ENCODE measurements at regions not wholly inside any gene's neighbourhood (a gene's known extent, or its start where the extent isn't known, plus 50 kb on each side); places are given as distances from the start of the nearest gene placed in this dataset.

GRCh38 chr17:71376933-71377332, 743.9 kb upstream of the SOX9 start:
- no peaks in the 10 kb centered on the region for H3K4me1 ChIP-seq
- H3K27me3 ChIP-seq: no peaks in the 10 kb centered on the region
- no peak overlapping the region for H3K27ac ChIP-seq
- TF ChIP-seq POLR2A (IDR thresholded peaks at IDR 0.05): no peak
- no peak for TF ChIP-seq CTCF (IDR thresholded peaks at IDR 0.05)
- H3K36me3 ChIP-seq: no peaks in the 10 kb centered on the region
- no peaks in the 10 kb centered on the region for H3K9me3 ChIP-seq
- DNase-seq: no peak
- H3K4me3 ChIP-seq: no peak overlapping the region

GRCh38 chr17:71378036-71378435, 742.8 kb upstream of the SOX9 start:
- TF ChIP-seq CTCF (IDR thresholded peaks at IDR 0.05) (no peak), POLR2A (IDR thresholded peaks at IDR 0.05) (no peak)
- Histone ChIP-seq H3K4me1 (no peaks in the 10 kb centered on the region), H3K36me3 (no peaks in the 10 kb centered on the region), H3K4me3 (no peak overlapping the region), H3K27ac (no peak overlapping the region), H3K27me3 (no peaks in the 10 kb centered on the region), H3K9me3 (no peaks in the 10 kb centered on the region)
- DNase-seq: no peak

GRCh38 chr17:71378741-71379140, 742.1 kb upstream of the SOX9 start:
- H3K36me3 ChIP-seq: no peaks in the 10 kb centered on the region
- H3K27me3 ChIP-seq: no peaks in the 10 kb centered on the region
- no peaks in the 10 kb centered on the region for H3K4me1 ChIP-seq
- no peak for DNase-seq
- TF ChIP-seq CTCF (IDR thresholded peaks at IDR 0.05) (no peak), POLR2A (IDR thresholded peaks at IDR 0.05) (no peak)
- no peak overlapping the region for H3K4me3 ChIP-seq
- no peak overlapping the region for H3K27ac ChIP-seq
- H3K9me3 ChIP-seq: no peaks in the 10 kb centered on the region

- Histone ChIP-seq H3K4me1 (no peaks in the 10 kb centered on the region), H3K9me3 (no peaks in the 10 kb centered on the region), H3K27ac (no peak overlapping the region), H3K27me3 (no peaks in the 10 kb centered on the region), H3K36me3 (no peaks in the 10 kb centered on the region), H3K4me3 (no peak overlapping the region)
- no peak for TF ChIP-seq POLR2A (IDR thresholded peaks at IDR 0.05)
- no peak for TF ChIP-seq CTCF (IDR thresholded peaks at IDR 0.05)
- DNase-seq: no peak
Measured at GRCh38 chr17:71379512-71379911, 741.3 kb upstream of the SOX9 start.

- Histone ChIP-seq H3K9me3 (no peaks in the 10 kb centered on the region), H3K4me1 (no peaks in the 10 kb centered on the region), H3K27me3 (no peaks in the 10 kb centered on the region), H3K4me3 (no peak overlapping the region), H3K36me3 (no peaks in the 10 kb centered on the region), H3K27ac (no peak overlapping the region)
- DNase-seq: no peak
- TF ChIP-seq POLR2A (IDR thresholded peaks at IDR 0.05): no peak
- no peak for TF ChIP-seq CTCF (IDR thresholded peaks at IDR 0.05)
Measured at GRCh38 chr17:71380535-71380934, 740.3 kb upstream of the SOX9 start.

GRCh38 chr17:71380936-71381335, 739.9 kb upstream of the SOX9 start:
- no peak overlapping the region for H3K27ac ChIP-seq
- TF ChIP-seq CTCF (IDR thresholded peaks at IDR 0.05) (no peak), POLR2A (IDR thresholded peaks at IDR 0.05) (no peak)
- H3K4me1 ChIP-seq: no peaks in the 10 kb centered on the region
- no peaks in the 10 kb centered on the region for H3K27me3 ChIP-seq
- H3K4me3 ChIP-seq: no peak overlapping the region
- no peaks in the 10 kb centered on the region for H3K9me3 ChIP-seq
- no peak for DNase-seq
- no peaks in the 10 kb centered on the region for H3K36me3 ChIP-seq

Data from Peyer's patch (tissue), 4 donors.